Upper lobe of left lung (tissue), 6 donors: ENCODE measurements at regions not wholly inside any gene's neighbourhood (a gene's known extent, or its start where the extent isn't known, plus 50 kb on each side); places are given as distances from the start of the nearest gene placed in this dataset.

Experiments used
- ATAC-seq, 2 donors: fragments of 200-7000 bp; cut with Tn5 transposase; one replicate each; pipeline ENCODE4 v1.9.1; 2022; ENCODE audit warnings: mild to moderate bottlenecking in 2 of 2, moderate library complexity in 2 of 2; ENCODE audit not compliant: low FRiP score in 2 of 2
- DNase-seq, 2 donors: peaks; one replicate each; pipeline ENCODE4 v3.0.0-alpha.2; 2019 to 2020
- H3K27ac ChIP-seq, 4 donors: fragments of 200-600 bp; sonication (generic); one replicate each; pipeline ENCODE4 v1.5.1; 2016 to 2019
- H3K27me3 ChIP-seq, 4 donors: fragments of 200-600 bp; sonication (generic); one replicate each; pipeline ENCODE4 v1.5.1; 2017 to 2019
- H3K36me3 ChIP-seq, 4 donors: fragments of 200-600 bp; sonication (generic); one replicate each; pipeline ENCODE4 v1.5.1; 2016 to 2019
- H3K4me1 ChIP-seq, 4 donors: fragments of 200-600 bp; sonication (generic); one replicate each; pipeline ENCODE4 v1.5.1; 2018 to 2019
- H3K4me3 ChIP-seq, 4 donors: fragments of 200-600 bp; sonication (generic); one replicate each; pipeline ENCODE4 v1.5.1; 2017 to 2019; ENCODE audit warnings: mild to moderate bottlenecking in 2 of 4, moderate library complexity in 1 of 4
- H3K9me3 ChIP-seq, 4 donors: fragments of 200-600 bp; sonication (generic); one replicate each; pipeline ENCODE4 v1.5.1; 2018 to 2019
- EP300 ChIP-seq, 4 donors: sonication (generic); formaldehyde crosslinking; IDR thresholded peaks; one replicate each; pipeline ENCODE4 v1.5.1; 2017; ENCODE audit warnings: antibody characterized with exemption in 4 of 4, control low read depth in 2 of 4
- POLR2A ChIP-seq, 4 donors: fragments of 450-650 bp; IDR thresholded peaks; one replicate each; pipeline ENCODE4 v1.5.1; 2016 to 2017; ENCODE audit warnings: antibody characterized with exemption in 4 of 4, mild to moderate bottlenecking in 2 of 4
- POLR2AphosphoS5 ChIP-seq, 2 donors: sonication (generic); formaldehyde crosslinking; IDR thresholded peaks; one replicate each; pipeline ENCODE4 v1.5.1; 2017; ENCODE audit warnings: antibody characterized with exemption in 2 of 2
- WGBS, 2 donors: methylation state at CpG; one replicate each; pipeline ENCODE4 v1.1.5; 2017 to 2018; 5-methylcytosine and 5-hydroxymethylcytosine counted together
- TF ChIP-seq, protein P1 (sequence below), 6 experiments: fragments of 450-650 bp in 4 of 6; fragments of 200-600 bp in 2 of 6; sonication (generic) in 2 of 6; IDR thresholded peaks; one replicate each; pipeline ENCODE4 v1.5.1; 2016 to 2019; ENCODE audit warnings: antibody characterized with exemption in 6 of 6
- donor health status: DM: no; HTN: no; CAD: no; lungs with moderate emphysema.
- donor health status: DM: no; HTN: yes; CAD: no; lungs with severe emphysema.

DNA sequence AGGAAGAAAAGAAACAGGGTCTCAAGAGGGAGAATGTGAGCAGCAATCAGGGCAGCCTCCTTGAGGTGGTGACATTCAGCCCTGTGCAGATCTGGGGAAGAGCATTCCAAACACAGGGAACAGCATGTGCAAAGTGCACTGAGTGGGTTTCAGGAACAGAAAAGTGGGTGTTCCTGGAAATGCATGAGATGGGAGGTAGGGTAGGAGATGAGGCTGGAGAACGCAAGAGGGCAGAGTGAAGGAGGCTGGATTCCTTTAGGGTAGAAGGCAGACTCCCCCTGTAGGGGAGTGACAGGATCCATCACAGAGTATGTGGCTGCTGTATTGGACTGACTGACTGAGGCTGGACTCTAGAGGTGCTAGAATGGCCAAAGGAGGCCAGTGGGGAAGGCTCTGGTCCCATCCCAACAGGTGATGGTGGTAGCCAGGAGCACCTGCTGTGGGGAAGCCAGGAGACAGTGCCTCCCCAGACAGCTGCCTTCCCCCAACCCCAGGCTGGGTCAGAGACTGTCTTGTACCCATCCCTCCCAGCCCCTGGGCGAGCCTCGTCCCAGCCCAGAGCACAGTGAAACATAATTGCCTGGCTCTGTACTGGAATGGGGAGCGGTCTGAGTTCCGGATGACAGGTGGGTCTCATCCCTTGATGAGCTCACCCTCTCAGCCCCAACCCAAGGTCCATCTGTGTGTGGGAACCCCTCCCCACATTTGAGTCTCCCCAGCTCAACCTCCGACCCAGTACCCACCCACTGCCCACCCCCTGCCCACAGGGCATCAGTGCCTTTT, 419.4 kb downstream of the MN1 start:
- 77 to 80% methylated on average over 5 to 6 of the region's 6 CpGs for WGBS, 2 donors
- Histone ChIP-seq H3K36me3 (no peaks in the 10 kb centered on the region), H3K4me3 (no peak overlapping the region), H3K27me3 (no peaks in the 10 kb centered on the region), H3K9me3 (no peaks in the 10 kb centered on the region), H3K4me1 (peaks cover 0 to 7% (median 3%) of the 10 kb centered on the region in 4 donors), H3K27ac (no peak overlapping the region)
- ATAC-seq = no peak
- DNase-seq = no peak
- TF ChIP-seq, protein P1, sequence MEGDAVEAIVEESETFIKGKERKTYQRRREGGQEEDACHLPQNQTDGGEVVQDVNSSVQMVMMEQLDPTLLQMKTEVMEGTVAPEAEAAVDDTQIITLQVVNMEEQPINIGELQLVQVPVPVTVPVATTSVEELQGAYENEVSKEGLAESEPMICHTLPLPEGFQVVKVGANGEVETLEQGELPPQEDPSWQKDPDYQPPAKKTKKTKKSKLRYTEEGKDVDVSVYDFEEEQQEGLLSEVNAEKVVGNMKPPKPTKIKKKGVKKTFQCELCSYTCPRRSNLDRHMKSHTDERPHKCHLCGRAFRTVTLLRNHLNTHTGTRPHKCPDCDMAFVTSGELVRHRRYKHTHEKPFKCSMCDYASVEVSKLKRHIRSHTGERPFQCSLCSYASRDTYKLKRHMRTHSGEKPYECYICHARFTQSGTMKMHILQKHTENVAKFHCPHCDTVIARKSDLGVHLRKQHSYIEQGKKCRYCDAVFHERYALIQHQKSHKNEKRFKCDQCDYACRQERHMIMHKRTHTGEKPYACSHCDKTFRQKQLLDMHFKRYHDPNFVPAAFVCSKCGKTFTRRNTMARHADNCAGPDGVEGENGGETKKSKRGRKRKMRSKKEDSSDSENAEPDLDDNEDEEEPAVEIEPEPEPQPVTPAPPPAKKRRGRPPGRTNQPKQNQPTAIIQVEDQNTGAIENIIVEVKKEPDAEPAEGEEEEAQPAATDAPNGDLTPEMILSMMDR (IDR thresholded peaks at IDR 0.05) = no peak
- TF ChIP-seq POLR2A (IDR thresholded peaks at IDR 0.05) (no peak), POLR2AphosphoS5 (IDR thresholded peaks at IDR 0.05) (no peak), EP300 (IDR thresholded peaks at IDR 0.05) (no peak)

DNA sequence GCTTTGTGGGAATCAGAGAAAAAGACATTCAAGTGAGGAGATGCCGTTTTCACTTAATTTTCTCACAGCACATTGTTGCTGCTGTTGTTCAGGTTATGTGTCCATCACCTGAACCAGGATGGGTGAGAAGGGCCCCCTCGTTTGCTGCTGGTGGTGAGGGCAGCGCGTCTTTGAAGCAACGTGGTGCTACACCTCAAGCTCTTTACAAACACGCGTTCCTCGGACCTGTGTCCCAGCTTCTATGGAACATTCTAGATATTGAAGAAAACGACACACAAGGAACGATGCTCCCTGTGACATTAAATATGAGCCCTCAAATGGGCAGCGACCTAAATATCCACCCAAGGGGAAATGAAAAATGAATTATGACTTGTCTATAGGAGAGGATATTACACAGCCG, 418.6 kb downstream of the MN1 start:
- DNase-seq (no peak), ATAC-seq (no peak)
- 68 to 71% methylated on average over 12 of the region's 12 CpGs for WGBS, 2 donors
- Histone ChIP-seq H3K27ac (no peak overlapping the region), H3K9me3 (no peaks in the 10 kb centered on the region), H3K4me3 (no peak overlapping the region), H3K36me3 (no peaks in the 10 kb centered on the region), H3K27me3 (no peaks in the 10 kb centered on the region), H3K4me1 (peaks cover 0 to 4% (median under 1%) of the 10 kb centered on the region in 4 donors)
- TF ChIP-seq POLR2AphosphoS5 (IDR thresholded peaks at IDR 0.05) = no peak
- no peak for TF ChIP-seq POLR2A (IDR thresholded peaks at IDR 0.05)
- no peak for TF ChIP-seq EP300 (IDR thresholded peaks at IDR 0.05)
- TF ChIP-seq, protein P1 (IDR thresholded peaks at IDR 0.05) = no peak

DNA sequence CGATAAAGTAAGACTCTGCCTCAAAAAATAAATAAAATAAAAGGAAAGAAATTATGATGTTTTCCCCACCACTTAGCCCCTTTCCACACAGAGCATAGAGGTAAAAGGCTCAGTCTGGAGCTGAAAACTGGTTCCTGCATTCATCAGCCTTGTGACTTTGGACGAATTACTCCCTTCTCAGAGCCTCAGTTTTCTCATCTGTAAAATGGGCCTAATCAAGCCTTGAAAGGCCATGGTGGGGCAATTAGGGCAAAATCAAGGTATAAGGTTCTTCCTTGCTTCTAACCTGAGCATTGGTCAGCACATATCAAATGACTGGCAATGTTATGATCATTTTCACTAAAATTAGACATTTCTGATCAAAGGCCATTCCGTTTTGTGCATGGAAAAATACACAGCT, 417.7 kb downstream of the MN1 start:
- Histone ChIP-seq H3K4me3 (no peak overlapping the region), H3K27me3 (no peaks in the 10 kb centered on the region), H3K27ac (no peak overlapping the region), H3K36me3 (no peaks in the 10 kb centered on the region), H3K4me1 (no peaks in the 10 kb centered on the region), H3K9me3 (no peaks in the 10 kb centered on the region)
- 76 to 83% methylated on average over 3 of the region's 3 CpGs for WGBS, 2 donors
- TF ChIP-seq POLR2A (IDR thresholded peaks at IDR 0.05) (no peak), POLR2AphosphoS5 (IDR thresholded peaks at IDR 0.05) (no peak)
- TF ChIP-seq, protein P1 (IDR thresholded peaks at IDR 0.05) = no peak
- DNase-seq = no peak
- ATAC-seq = no peak

DNA sequence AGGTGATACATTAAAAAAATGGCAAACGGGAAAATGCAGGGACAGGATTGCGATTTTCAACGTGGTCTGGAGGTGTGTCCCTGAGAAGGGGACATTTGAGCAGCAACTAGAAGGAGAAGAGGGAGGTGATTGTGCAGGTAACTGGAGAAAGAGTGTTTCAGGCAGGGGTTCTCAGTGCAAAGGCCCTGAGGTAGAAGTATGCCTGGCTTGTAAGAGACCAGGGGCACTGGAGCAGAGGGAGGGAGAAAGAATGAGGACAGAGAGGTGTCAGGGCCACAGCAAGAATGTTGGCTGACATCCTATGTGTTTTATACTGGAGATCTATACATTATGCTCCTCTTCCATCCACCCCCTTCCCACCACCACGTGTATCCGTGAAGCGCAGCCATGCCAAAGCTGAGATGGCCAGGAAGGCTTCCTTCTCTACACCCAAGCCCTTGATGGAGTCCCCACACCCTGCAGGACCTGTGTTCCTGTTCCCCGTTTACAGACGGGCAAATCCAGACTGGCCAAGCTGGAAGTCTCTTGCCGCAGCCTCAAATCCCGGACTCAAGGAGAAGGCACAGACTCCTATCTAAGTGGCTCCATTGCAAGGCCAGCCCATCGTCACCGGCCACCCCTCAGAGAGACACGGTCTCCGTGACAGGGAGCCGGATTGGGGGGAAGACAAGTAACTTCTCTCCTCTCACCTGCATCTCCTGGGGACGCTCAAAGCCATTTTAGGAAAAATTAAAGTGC, 416.1 kb downstream of the MN1 start:
- TF ChIP-seq, protein P1 (IDR thresholded peaks at IDR 0.05) = no peak
- TF ChIP-seq POLR2AphosphoS5 (IDR thresholded peaks at IDR 0.05) (no peak), POLR2A (IDR thresholded peaks at IDR 0.05) (no peak), EP300 (IDR thresholded peaks at IDR 0.05) (no peak)
- H3K9me3 ChIP-seq = no peaks in the 10 kb centered on the region
- WGBS, 2 donors = 86 to 88% methylated on average over 16 of the region's 16 CpGs
- no peak overlapping the region for H3K27ac ChIP-seq
- DNase-seq = no peak
- ATAC-seq = no peak
- H3K27me3 ChIP-seq = no peaks in the 10 kb centered on the region
- no peak overlapping the region for H3K4me3 ChIP-seq
- no peaks in the 10 kb centered on the region for H3K4me1 ChIP-seq
- H3K36me3 ChIP-seq = no peaks in the 10 kb centered on the region
